ENCODE measurements at regions not wholly inside any gene's neighbourhood (a gene's known extent, or its start where the extent isn't known, plus 50 kb on each side); places are given as distances from the start of the nearest gene placed in this dataset.

- TF ChIP-seq POLR2A (IDR thresholded peaks at IDR 0.05) = no peak
- TF ChIP-seq, protein P1, sequence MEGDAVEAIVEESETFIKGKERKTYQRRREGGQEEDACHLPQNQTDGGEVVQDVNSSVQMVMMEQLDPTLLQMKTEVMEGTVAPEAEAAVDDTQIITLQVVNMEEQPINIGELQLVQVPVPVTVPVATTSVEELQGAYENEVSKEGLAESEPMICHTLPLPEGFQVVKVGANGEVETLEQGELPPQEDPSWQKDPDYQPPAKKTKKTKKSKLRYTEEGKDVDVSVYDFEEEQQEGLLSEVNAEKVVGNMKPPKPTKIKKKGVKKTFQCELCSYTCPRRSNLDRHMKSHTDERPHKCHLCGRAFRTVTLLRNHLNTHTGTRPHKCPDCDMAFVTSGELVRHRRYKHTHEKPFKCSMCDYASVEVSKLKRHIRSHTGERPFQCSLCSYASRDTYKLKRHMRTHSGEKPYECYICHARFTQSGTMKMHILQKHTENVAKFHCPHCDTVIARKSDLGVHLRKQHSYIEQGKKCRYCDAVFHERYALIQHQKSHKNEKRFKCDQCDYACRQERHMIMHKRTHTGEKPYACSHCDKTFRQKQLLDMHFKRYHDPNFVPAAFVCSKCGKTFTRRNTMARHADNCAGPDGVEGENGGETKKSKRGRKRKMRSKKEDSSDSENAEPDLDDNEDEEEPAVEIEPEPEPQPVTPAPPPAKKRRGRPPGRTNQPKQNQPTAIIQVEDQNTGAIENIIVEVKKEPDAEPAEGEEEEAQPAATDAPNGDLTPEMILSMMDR (IDR thresholded peaks at IDR 0.05) = no peak
These were observed 252.5 kb downstream of the GLI2 start for GRCh38 chr2:120988051-120988699.

Data from stomach (tissue), 4 donors.